Retinal pigment epithelial cell (primary cell): ENCODE measurements at regions not wholly inside any gene's neighbourhood (a gene's known extent, or its start where the extent isn't known, plus 50 kb on each side); places are given as distances from the start of the nearest gene placed in this dataset.
"Not testable (repeated sequence)": the region's sequence is repeated elsewhere in the genome, so short reads cannot be mapped to it uniquely, and the experiment has no call there.

Experiments
- DNase-seq: peaks from one replicate; pipeline ENCODE4 v3.0.0-alpha.2; 2010; ENCODE audit warnings: low read depth
- H3K4me3 ChIP-seq: 2 replicates; pipeline ENCODE4 v1.5.1; 2011; ENCODE audit warnings: mild to moderate bottlenecking, low read length, control low read depth, moderate library complexity
- TF ChIP-seq, protein P1 (sequence below): conservative IDR thresholded peaks from 2 replicates; pipeline ENCODE4 v1.5.1; 2011; ENCODE audit warnings: low read depth, low read length, control low read depth, inconsistent platforms

DNA sequence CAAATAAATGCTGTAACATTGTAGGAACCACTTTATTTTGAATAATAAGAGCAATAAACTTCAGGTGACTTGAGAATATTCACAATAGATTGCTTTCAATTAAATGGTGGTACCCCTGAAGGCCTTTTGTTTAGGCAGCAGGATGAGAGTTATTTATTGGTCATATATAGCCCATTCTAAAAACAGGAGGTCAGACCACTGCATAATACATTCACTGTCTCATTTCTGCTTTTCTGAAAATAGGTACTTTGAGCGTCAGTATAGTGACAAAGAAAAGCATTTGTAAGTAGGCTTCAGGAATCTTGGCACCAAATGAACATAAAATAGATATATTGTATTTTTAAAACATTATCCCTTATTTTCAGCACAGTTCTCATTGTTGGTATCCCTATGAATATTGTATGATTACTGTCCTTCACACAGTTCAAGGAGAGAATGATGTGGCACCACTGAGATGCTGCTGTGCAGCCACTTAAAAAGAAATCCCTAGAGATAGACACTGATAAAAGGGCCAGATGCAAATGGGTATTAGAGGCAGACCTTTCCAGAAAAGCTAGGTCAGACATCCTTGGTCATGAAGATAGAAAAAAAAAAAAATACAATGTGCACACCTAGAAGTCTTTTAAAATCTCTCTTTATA is 381.8 kb upstream of the ST8SIA4 start:
- no peak for DNase-seq
- no peak overlapping the region for H3K4me3 ChIP-seq
- TF ChIP-seq, protein P1, sequence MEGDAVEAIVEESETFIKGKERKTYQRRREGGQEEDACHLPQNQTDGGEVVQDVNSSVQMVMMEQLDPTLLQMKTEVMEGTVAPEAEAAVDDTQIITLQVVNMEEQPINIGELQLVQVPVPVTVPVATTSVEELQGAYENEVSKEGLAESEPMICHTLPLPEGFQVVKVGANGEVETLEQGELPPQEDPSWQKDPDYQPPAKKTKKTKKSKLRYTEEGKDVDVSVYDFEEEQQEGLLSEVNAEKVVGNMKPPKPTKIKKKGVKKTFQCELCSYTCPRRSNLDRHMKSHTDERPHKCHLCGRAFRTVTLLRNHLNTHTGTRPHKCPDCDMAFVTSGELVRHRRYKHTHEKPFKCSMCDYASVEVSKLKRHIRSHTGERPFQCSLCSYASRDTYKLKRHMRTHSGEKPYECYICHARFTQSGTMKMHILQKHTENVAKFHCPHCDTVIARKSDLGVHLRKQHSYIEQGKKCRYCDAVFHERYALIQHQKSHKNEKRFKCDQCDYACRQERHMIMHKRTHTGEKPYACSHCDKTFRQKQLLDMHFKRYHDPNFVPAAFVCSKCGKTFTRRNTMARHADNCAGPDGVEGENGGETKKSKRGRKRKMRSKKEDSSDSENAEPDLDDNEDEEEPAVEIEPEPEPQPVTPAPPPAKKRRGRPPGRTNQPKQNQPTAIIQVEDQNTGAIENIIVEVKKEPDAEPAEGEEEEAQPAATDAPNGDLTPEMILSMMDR = no peak

DNA sequence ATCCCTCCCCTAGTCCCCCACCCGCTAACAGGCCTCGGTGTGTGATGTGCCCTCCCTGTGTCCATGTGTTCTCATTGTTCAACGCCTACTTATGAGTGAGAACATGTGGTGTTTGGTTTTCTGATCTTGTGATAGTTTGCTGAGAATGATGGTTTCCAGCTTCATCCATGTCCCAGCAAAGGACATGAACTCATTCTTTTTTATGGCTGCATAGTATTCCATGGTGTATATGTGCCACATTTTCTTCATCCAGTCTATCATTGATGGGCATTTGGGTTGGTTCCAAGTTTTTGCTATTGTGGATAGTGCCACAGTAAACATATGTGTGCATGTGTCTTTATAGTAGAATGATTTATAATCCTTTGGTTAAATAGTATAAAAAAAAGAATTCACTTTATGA is 380.9 kb upstream of the ST8SIA4 start:
- not testable (repeated sequence) for H3K4me3 ChIP-seq, DNase-seq

DNA sequence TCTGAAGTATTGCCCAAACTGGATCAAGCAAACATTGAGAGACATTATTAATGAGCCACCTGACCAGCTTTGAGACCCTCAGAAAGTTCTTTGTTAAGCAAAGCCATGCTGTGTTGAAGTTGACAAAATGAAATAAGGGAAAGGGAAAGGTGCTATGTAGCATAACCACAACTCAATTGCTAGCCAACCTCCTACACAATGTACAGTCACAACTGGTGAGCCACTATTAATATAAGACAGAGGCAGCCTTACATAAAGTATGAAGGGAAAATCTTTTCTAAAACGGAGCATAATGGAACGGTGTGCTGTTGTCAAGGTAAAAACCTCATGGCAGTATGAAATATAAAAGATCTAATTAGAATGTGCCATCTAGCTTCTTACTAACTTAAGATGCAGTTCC is 375.8 kb upstream of the ST8SIA4 start:
- TF ChIP-seq, protein P1 = no peak
- peak; percentile 5 for DNase-seq
- no peak overlapping the region for H3K4me3 ChIP-seq

DNA sequence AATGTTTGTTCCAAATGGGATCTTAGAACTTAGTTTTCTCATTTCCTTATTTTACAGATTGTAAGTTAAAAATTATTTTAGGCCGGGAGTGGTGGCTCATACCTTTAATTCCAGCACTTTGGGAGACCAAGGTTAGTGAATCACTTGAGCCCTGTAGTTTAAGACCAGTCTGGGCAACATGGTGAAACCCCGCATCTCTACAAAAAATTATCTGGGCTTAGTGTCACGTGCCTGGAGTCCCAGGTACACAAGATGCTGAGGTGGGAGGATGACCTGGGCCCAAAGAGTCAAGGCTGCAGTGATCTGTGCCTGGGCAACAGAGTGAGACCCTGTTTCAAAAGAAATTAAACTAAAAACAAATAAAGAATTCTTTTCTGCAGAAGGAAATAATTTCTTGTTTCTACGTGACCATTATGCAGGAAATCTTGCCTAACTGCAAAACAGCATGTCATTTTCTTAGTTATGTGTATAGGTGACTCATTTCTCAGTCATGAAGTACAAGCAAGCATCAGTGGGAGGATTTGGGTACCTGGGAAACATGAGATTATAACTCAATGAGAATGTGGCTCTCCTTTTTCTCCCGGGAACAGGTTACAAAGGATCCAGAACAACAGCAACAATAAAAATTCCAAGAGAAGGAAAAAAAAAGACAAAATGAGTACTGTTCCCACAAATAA is 375.1 kb upstream of the ST8SIA4 start:
- H3K4me3 ChIP-seq = no peak overlapping the region
- TF ChIP-seq, protein P1 = no peak
- DNase-seq = peak; percentile 40

DNA sequence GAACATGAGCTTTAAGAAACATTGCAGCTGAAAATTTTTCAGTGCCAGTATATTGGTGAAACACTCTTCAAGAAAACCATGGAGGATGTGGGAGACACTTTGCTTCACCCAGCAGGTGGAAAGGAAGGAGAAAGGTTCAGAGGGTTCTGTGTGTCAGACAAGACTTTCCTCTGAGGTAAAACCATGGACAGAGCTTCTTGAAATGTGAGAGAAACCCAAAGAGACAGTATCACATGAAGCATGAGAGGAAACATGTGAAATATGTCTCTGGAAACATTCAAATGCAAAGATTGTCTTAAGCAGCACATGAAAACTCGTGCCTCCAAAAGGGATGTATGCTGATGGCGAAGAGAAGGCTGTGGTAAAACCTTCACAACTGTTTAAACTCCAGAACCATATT is 368.9 kb upstream of the ST8SIA4 start:
- no peak overlapping the region for H3K4me3 ChIP-seq
- no peak for DNase-seq
- TF ChIP-seq, protein P1 = no peak

DNA sequence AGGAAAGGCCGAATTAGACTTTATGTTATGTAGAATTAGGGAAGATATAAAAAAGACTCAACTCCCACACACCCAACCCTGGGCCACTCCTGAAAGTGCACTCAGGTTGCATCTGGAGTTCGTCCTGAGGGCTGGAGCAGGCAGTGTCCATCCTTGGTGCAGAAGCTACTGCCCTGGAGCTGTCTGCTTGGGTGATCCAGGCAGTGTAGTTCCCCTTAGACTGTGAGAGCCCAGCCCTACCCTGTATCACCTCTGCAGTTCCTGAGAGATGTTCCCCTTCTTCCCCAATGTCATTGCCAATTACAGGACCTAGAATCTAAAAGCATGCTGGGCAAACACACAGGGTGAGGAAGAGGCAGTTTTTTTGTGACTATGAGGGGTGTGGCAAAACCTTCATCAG is 368.3 kb upstream of the ST8SIA4 start:
- DNase-seq = no peak
- H3K4me3 ChIP-seq = no peak overlapping the region
- TF ChIP-seq, protein P1 = no peak

DNA sequence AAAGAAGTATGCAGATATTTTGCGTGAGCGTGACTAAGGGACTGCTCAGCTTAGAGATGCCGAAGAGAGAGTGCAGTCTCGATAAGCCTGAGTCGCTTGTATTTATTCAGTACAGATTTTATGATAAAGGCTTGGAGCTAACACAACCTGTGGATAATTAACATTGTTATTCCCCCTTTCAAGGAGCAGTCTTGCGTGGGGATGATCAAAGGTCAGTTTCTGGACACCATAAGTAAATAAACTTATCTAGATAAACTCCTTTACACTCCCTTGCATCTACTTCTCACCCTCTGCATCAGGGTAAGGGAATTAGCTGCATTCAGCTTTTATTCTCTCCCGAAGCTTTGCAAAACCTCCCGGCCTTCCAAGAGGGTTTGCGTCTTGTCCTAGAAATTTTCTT is 357.8 kb upstream of the ST8SIA4 start:
- TF ChIP-seq, protein P1 = no peak

More for the DNA sequence above, 357.8 kb upstream of the ST8SIA4 start:
- no peak for DNase-seq
- H3K4me3 ChIP-seq = no peak overlapping the region
